H9 (cell line): ENCODE measurements at regions not wholly inside any gene's neighbourhood (a gene's known extent, or its start where the extent isn't known, plus 50 kb on each side); places are given as distances from the start of the nearest gene placed in this dataset.

ENCODE experiments used
- DNase-seq: peaks from one replicate; pipeline ENCODE4 v3.0.0-alpha.2; 2017
- H2AFZ ChIP-seq: one replicate; pipeline ENCODE4 v1.6.1; 2013; ENCODE audit warnings: mild to moderate bottlenecking, low read length, control low read depth, moderate library complexity
- H2AK5ac ChIP-seq: 2 replicates; pipeline ENCODE4 v1.6.1; 2013; ENCODE audit warnings: low read length, control low read depth, mixed read lengths; ENCODE audit not compliant: insufficient read length
- H2BK120ac ChIP-seq: one replicate; pipeline ENCODE4 v1.6.1; 2013; ENCODE audit warnings: low read depth, mild to moderate bottlenecking, low read length, control low read depth, inconsistent platforms; ENCODE audit not compliant: poor library complexity, severe bottlenecking
- H2BK12ac ChIP-seq: 2 replicates; pipeline ENCODE4 v1.6.1; 2013; ENCODE audit warnings: low read length, control low read depth, mixed read lengths, low read depth; ENCODE audit not compliant: insufficient read length
- H2BK15ac ChIP-seq: 2 replicates; pipeline ENCODE4 v1.6.1; 2013; ENCODE audit warnings: low read depth, low read length, control low read depth
- H2BK20ac ChIP-seq: one replicate; pipeline ENCODE4 v1.6.1; 2013; ENCODE audit warnings: low read depth, mild to moderate bottlenecking, low read length, control low read depth, inconsistent platforms; ENCODE audit not compliant: poor library complexity, severe bottlenecking
- H2BK5ac ChIP-seq: 2 replicates; pipeline ENCODE4 v1.6.1; 2013; ENCODE audit warnings: low read length, control low read depth, mixed read lengths; ENCODE audit not compliant: insufficient read length
- H3K14ac ChIP-seq: 2 replicates; pipeline ENCODE4 v1.6.1; 2013; ENCODE audit warnings: low read length, control low read depth; ENCODE audit not compliant: insufficient read depth
- H3K18ac ChIP-seq: 2 replicates; pipeline ENCODE4 v1.6.1; 2013; ENCODE audit warnings: low read depth, mild to moderate bottlenecking, mixed read lengths, low read length, control low read depth; ENCODE audit not compliant: insufficient read length
- H3K23ac ChIP-seq: 2 replicates; pipeline ENCODE4 v1.6.1; 2013; ENCODE audit warnings: low read length, control low read depth, mixed read lengths, low read depth; ENCODE audit not compliant: insufficient read length
- H3K23me2 ChIP-seq: 2 replicates; pipeline ENCODE4 v1.6.1; 2013; ENCODE audit warnings: low read depth, mild to moderate bottlenecking, mixed read lengths, low read length, control low read depth; ENCODE audit not compliant: insufficient read length, poor library complexity, severe bottlenecking
- H3K27ac ChIP-seq: 2 replicates; pipeline ENCODE4 v1.5.1; 2013; ENCODE audit warnings: low read length, control low read depth, mixed read lengths, low read depth; ENCODE audit not compliant: insufficient read length
- H3K27me3 ChIP-seq: 2 replicates; pipeline ENCODE4 v1.6.1; 2013; ENCODE audit warnings: low read length, control low read depth, inconsistent platforms; ENCODE audit not compliant: insufficient read depth
- H3K4ac ChIP-seq: 2 replicates; pipeline ENCODE4 v1.6.1; 2013; ENCODE audit warnings: low read depth, mild to moderate bottlenecking, control low read depth, inconsistent platforms, low read length, moderate library complexity
- H3K4me1 ChIP-seq: 2 replicates; pipeline ENCODE4 v1.6.1; 2013; ENCODE audit warnings: low read length, control low read depth, inconsistent platforms; ENCODE audit not compliant: insufficient read depth
- H3K4me2 ChIP-seq: 2 replicates; pipeline ENCODE4 v1.6.1; 2013; ENCODE audit warnings: low read length, control low read depth, mixed read lengths; ENCODE audit not compliant: insufficient read length, insufficient read depth
- H3K56ac ChIP-seq: 2 replicates; pipeline ENCODE4 v1.6.1; 2013; ENCODE audit warnings: low read depth, mild to moderate bottlenecking, mixed read lengths, low read length, control low read depth; ENCODE audit not compliant: insufficient read length
- H3K79me1 ChIP-seq: 2 replicates; pipeline ENCODE4 v1.6.1; 2013; ENCODE audit warnings: low read depth, mild to moderate bottlenecking, moderate library complexity, low read length, control low read depth, inconsistent platforms; ENCODE audit not compliant: insufficient read depth, poor library complexity, severe bottlenecking
- H3K79me2 ChIP-seq: 2 replicates; pipeline ENCODE4 v1.6.1; 2013; ENCODE audit warnings: low read length, control low read depth, inconsistent platforms; ENCODE audit not compliant: insufficient read depth
- H3K9ac ChIP-seq: 2 replicates; pipeline ENCODE4 v1.6.1; 2013; ENCODE audit warnings: low read length, control low read depth, mixed read lengths; ENCODE audit not compliant: insufficient read length; ENCODE audit errors: extremely low read depth
- H3K9me3 ChIP-seq: one replicate; pipeline ENCODE4 v1.6.1; 2013; ENCODE audit warnings: low read depth, low read length, inconsistent platforms; ENCODE audit not compliant: control insufficient read depth
- H3T11ph ChIP-seq: one replicate; pipeline ENCODE4 v1.6.1; 2013; ENCODE audit warnings: mild to moderate bottlenecking, low read length, control low read depth, inconsistent platforms
- H4K20me1 ChIP-seq: one replicate; pipeline ENCODE4 v1.6.1; 2013; ENCODE audit not compliant: control insufficient read depth, insufficient read length, insufficient read depth
- H4K5ac ChIP-seq: 2 replicates; pipeline ENCODE4 v1.6.1; 2013; ENCODE audit warnings: low read depth, mild to moderate bottlenecking, mixed read lengths, low read length, control low read depth; ENCODE audit not compliant: insufficient read length
- H4K8ac ChIP-seq: replicated peaks from 2 replicates; pipeline ENCODE4 v1.6.1; 2013; ENCODE audit warnings: low read length, control low read depth, mixed read lengths, low read depth; ENCODE audit not compliant: insufficient read length
- H4K91ac ChIP-seq: 2 replicates; pipeline ENCODE4 v1.6.1; 2013; ENCODE audit warnings: low read depth, mild to moderate bottlenecking, moderate library complexity, mixed read lengths, low read length, control low read depth; ENCODE audit not compliant: insufficient read length
- H3K27ac Mint-ChIP-seq, 3 experiments: 2 replicates in 2 of 3; 3 replicates in 1 of 3; pipeline ENCODE4 v1.8.0; 2020 to 2021; ENCODE audit warnings: mixed read lengths in 3 of 3, mild to moderate bottlenecking in 1 of 3, moderate library complexity in 1 of 3
- H3K27me3 Mint-ChIP-seq: 2 replicates; pipeline ENCODE4 v1.8.0; 2021; ENCODE audit warnings: low read depth, mild to moderate bottlenecking, moderate library complexity, mixed read lengths
- H3K36me3 Mint-ChIP-seq, 3 experiments: 2 replicates in 2 of 3; 3 replicates in 1 of 3; pipeline ENCODE4 v1.8.0; 2020 to 2021; ENCODE audit warnings: low read depth in 3 of 3, mixed read lengths in 3 of 3; ENCODE audit not compliant: insufficient read depth in 1 of 3
- H3K4me1 Mint-ChIP-seq, 2 experiments: 2 replicates each; pipeline ENCODE4 v1.8.0; 2020; ENCODE audit warnings: mixed read lengths in 2 of 2
- H3K4me3 Mint-ChIP-seq, 2 experiments: 2 replicates in 1 of 2; 3 replicates in 1 of 2; pipeline ENCODE4 v1.8.0; 2020 to 2021; ENCODE audit warnings: mild to moderate bottlenecking in 2 of 2, mixed read lengths in 2 of 2, moderate library complexity in 1 of 2
- H3K9me3 Mint-ChIP-seq, 2 experiments: 2 replicates in 1 of 2; 3 replicates in 1 of 2; pipeline ENCODE4 v1.8.0; 2020; ENCODE audit warnings: mild to moderate bottlenecking in 2 of 2, mixed read lengths in 2 of 2, moderate library complexity in 1 of 2
- CTCF ChIP-seq: fragments of 200-600 bp; sonication (generic); conservative IDR thresholded peaks from 3 replicates; pipeline ENCODE4 v1.8.0; 2021; ENCODE audit warnings: antibody characterized with exemption, mild to moderate bottlenecking
- WGBS: extraction: QIAGEN DNeasy Blood & Tissue Kit; methylation state at CpG from one replicate; pipeline ENCODE4 v1.1.7; 2013; ENCODE audit warnings: missing lambda C conversion rate, low lambda C conversion rate, mixed read lengths; ENCODE audit not compliant: insufficient read length; ENCODE audit errors: extremely low coverage; 5-methylcytosine and 5-hydroxymethylcytosine counted together

GRCh38 chr4:30454504-30454903 lies 265.7 kb upstream of the PCDH7 start:
- Histone ChIP-seq H3K18ac (no peak overlapping the region), H2AK5ac (no peak overlapping the region), H3K23ac (no peak overlapping the region), H3K27me3 (no peaks in the 10 kb centered on the region), H3K9ac (no peak overlapping the region), H2BK120ac (no peak overlapping the region), H3K14ac (no peak overlapping the region), H3K9me3 (no peaks in the 10 kb centered on the region), H4K91ac (no peak overlapping the region), H2BK12ac (no peak overlapping the region), H3K79me2 (no peaks in the 10 kb centered on the region), H3K4me1 (no peaks in the 10 kb centered on the region), H3T11ph (no peak overlapping the region), H4K20me1 (no peaks in the 10 kb centered on the region), H3K79me1 (no peaks in the 10 kb centered on the region), H2BK5ac (no peak overlapping the region), H3K56ac (no peak overlapping the region), H3K23me2 (no peaks in the 10 kb centered on the region), H2BK15ac (no peak overlapping the region), H4K5ac (no peak overlapping the region), H3K27ac (no peak overlapping the region), H3K4ac (no peak overlapping the region), H4K8ac (no peak overlapping the region), H2AFZ (no peak overlapping the region), H3K4me2 (no peak overlapping the region), H2BK20ac (no peak overlapping the region)
- no CpG with 5 or more reads among the region's 1 CpG for WGBS
- DNase-seq: no peak
- Mint-ChIP-seq H3K4me1 (no peaks in the 10 kb centered on the region), H3K4me3 (no peak overlapping the region), H3K27me3 (no peaks in the 10 kb centered on the region), H3K9me3 (peaks cover 0 to 3% of the 10 kb centered on the region in 2 experiments; a peak in 2 of 5 replicates), H3K36me3 (peaks cover 0 to 14% (median 0%) of the 10 kb centered on the region in 3 experiments; a peak in 1 of 7 replicates), H3K27ac (no peak overlapping the region)
- no peak for TF ChIP-seq CTCF
